ENCODE measurements at regions not wholly inside any gene's neighbourhood (a gene's known extent, or its start where the extent isn't known, plus 50 kb on each side); places are given as distances from the start of the nearest gene placed in this dataset.
"Not testable (repeated sequence)": the region's sequence is repeated elsewhere in the genome, so short reads cannot be mapped to it uniquely, and the experiment has no call there.

- no peak overlapping the region for H3K4me3 Mint-ChIP-seq
- no peak overlapping the region for H3K27ac Mint-ChIP-seq
- no peaks in the 10 kb centered on the region for H3K4me1 Mint-ChIP-seq
- peaks cover 15% of the 10 kb centered on the region for H3K27me3 Mint-ChIP-seq
- ATAC-seq (no peak), DNase-seq (no peak)
- no peaks in the 10 kb centered on the region for H3K36me3 Mint-ChIP-seq (ENCODE audit: low read depth)
- no peaks in the 10 kb centered on the region for H3K9me3 ChIP-seq (ENCODE audit: control insufficient read depth, low read length, poor library complexity, severe bottlenecking)
Measured at GRCh38 chr6:160871320-160871719, 120.2 kb upstream of the MAP3K4 start.

- ATAC-seq (no peak), DNase-seq (no peak)
- no peaks in the 10 kb centered on the region for H3K9me3 ChIP-seq (ENCODE audit: control insufficient read depth, low read length, poor library complexity, severe bottlenecking)
- Mint-ChIP-seq H3K27ac (no peak overlapping the region), H3K4me3 (no peak overlapping the region), H3K4me1 (peaks cover 2% of the 10 kb centered on the region), H3K27me3 (peaks cover 19% of the 10 kb centered on the region), H3K36me3 (ENCODE audit: low read depth) (no peaks in the 10 kb centered on the region)
Measured at GRCh38 chr6:160881148-160881808, 110.3 kb upstream of the MAP3K4 start.

- H3K4me1 Mint-ChIP-seq: peaks cover 2% of the 10 kb centered on the region
- no peak for ATAC-seq
- DNase-seq: no peak
- no peak overlapping the region for H3K27ac Mint-ChIP-seq
- H3K27me3 Mint-ChIP-seq: peaks cover 14% of the 10 kb centered on the region
- H3K4me3 Mint-ChIP-seq: no peak overlapping the region
- H3K36me3 Mint-ChIP-seq (ENCODE audit: low read depth): no peaks in the 10 kb centered on the region
- no peaks in the 10 kb centered on the region for H3K9me3 ChIP-seq (ENCODE audit: control insufficient read depth, low read length, poor library complexity, severe bottlenecking)
Measured at GRCh38 chr6:160882006-160882405, 109.6 kb upstream of the MAP3K4 start.

GRCh38 chr6:160882791-160883279 is 108.7 kb upstream of the MAP3K4 start:
- no peaks in the 10 kb centered on the region for H3K36me3 Mint-ChIP-seq (ENCODE audit: low read depth)
- no peak overlapping the region for H3K27ac Mint-ChIP-seq
- H3K9me3 ChIP-seq (ENCODE audit: control insufficient read depth, low read length, poor library complexity, severe bottlenecking): no peaks in the 10 kb centered on the region
- no peak for ATAC-seq
- no peak overlapping the region for H3K4me3 Mint-ChIP-seq
- peaks cover 11% of the 10 kb centered on the region for H3K27me3 Mint-ChIP-seq
- no peak for DNase-seq
- H3K4me1 Mint-ChIP-seq: peaks cover 2% of the 10 kb centered on the region

- DNase-seq (no peak), ATAC-seq (no peak)
- Mint-ChIP-seq H3K27me3 (peaks cover 11% of the 10 kb centered on the region), H3K4me1 (peaks cover 2% of the 10 kb centered on the region), H3K4me3 (no peak overlapping the region), H3K27ac (no peak overlapping the region), H3K36me3 (ENCODE audit: low read depth) (no peaks in the 10 kb centered on the region)
- H3K9me3 ChIP-seq (ENCODE audit: control insufficient read depth, low read length, poor library complexity, severe bottlenecking): no peaks in the 10 kb centered on the region
Measured at GRCh38 chr6:160883560-160883959, 108.0 kb upstream of the MAP3K4 start.

- DNase-seq: no peak
- Mint-ChIP-seq H3K27ac (no peak overlapping the region), H3K4me3 (no peak overlapping the region), H3K36me3 (ENCODE audit: low read depth) (no peaks in the 10 kb centered on the region), H3K4me1 (peaks cover 2% of the 10 kb centered on the region), H3K27me3 (peaks cover 11% of the 10 kb centered on the region)
- ATAC-seq: no peak
- no peaks in the 10 kb centered on the region for H3K9me3 ChIP-seq (ENCODE audit: control insufficient read depth, low read length, poor library complexity, severe bottlenecking)
Measured at GRCh38 chr6:160883999-160884398, 107.6 kb upstream of the MAP3K4 start.

DNA sequence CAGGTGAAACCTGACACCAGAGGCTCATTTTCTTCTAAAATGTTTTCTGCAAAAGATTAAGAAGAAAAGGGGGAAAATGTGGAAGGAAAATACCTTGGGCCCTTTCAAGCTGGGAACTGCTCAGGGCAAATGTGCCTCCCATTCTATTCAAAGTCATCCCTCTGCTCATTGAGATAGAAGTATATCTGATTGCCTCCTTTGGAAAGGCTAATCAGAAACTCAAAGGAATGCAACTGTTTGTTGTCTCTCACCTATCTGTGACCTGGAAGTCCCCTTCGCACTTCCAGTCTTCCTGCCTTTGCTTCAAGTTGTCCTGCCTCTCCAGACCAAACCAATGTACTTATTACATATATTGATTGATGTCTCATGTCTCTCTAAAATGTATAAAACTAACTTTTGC is 102.4 kb upstream of the MAP3K4 start:
- H3K9me3 ChIP-seq (ENCODE audit: control insufficient read depth, low read length, poor library complexity, severe bottlenecking); H3K4me3 Mint-ChIP-seq; DNase-seq; H3K36me3 Mint-ChIP-seq (ENCODE audit: low read depth); H3K4me1 Mint-ChIP-seq; H3K27ac Mint-ChIP-seq; ATAC-seq: not testable (repeated sequence)
- peaks cover 20% of the 10 kb centered on the region for H3K27me3 Mint-ChIP-seq

GRCh38 chr6:160891690-160892089 is 99.9 kb upstream of the MAP3K4 start:
- Mint-ChIP-seq H3K27ac (no peak overlapping the region), H3K36me3 (ENCODE audit: low read depth) (no peaks in the 10 kb centered on the region), H3K4me3 (no peak overlapping the region), H3K27me3 (peaks cover 24% of the 10 kb centered on the region), H3K4me1 (no peaks in the 10 kb centered on the region)
- DNase-seq: no peak
- ATAC-seq: no peak
- H3K9me3 ChIP-seq (ENCODE audit: control insufficient read depth, low read length, poor library complexity, severe bottlenecking): no peaks in the 10 kb centered on the region

GRCh38 chr6:160895562-160895961 is 96.0 kb upstream of the MAP3K4 start:
- Mint-ChIP-seq H3K27me3 (peaks cover 25% of the 10 kb centered on the region), H3K4me1 (no peaks in the 10 kb centered on the region), H3K4me3 (no peak overlapping the region), H3K36me3 (ENCODE audit: low read depth) (no peaks in the 10 kb centered on the region), H3K27ac (no peak overlapping the region)
- DNase-seq: no peak
- ATAC-seq: no peak
- H3K9me3 ChIP-seq (ENCODE audit: control insufficient read depth, low read length, poor library complexity, severe bottlenecking): no peaks in the 10 kb centered on the region

- H3K27ac Mint-ChIP-seq: no peak overlapping the region
- H3K9me3 ChIP-seq (ENCODE audit: control insufficient read depth, low read length, poor library complexity, severe bottlenecking): no peaks in the 10 kb centered on the region
- H3K4me1 Mint-ChIP-seq: no peaks in the 10 kb centered on the region
- no peak overlapping the region for H3K4me3 Mint-ChIP-seq
- no peaks in the 10 kb centered on the region for H3K36me3 Mint-ChIP-seq (ENCODE audit: low read depth)
- ATAC-seq: no peak
- no peak for DNase-seq
- H3K27me3 Mint-ChIP-seq: peaks cover 22% of the 10 kb centered on the region
Measured at GRCh38 chr6:160899671-160900430, 91.7 kb upstream of the MAP3K4 start.

DNA sequence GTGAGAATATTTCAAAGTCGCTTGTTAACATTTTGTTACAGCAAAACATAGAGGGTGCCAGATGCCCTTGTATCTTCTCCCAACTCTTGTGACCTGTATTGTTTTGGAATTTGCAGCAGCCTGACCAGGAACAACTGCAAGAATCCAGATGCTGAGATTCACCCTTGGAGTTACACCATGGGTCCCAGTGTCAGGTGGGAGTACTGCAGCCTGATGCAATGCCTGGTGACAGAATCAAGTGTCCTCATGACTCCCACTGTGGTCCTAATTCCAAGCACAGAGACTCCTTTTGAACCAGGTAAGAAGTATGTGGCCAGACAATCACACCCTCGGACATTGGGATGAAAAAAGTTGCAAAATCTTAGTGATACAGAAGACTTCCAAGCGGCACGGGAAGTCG is 79.6 kb upstream of the MAP3K4 start:
- H3K27ac Mint-ChIP-seq: no peak overlapping the region
- no peak for ATAC-seq
- H3K4me3 Mint-ChIP-seq: no peak overlapping the region

GRCh38 chr6:160912411-160912810 is 79.2 kb upstream of the MAP3K4 start:
- Mint-ChIP-seq H3K36me3 (ENCODE audit: low read depth) (peaks cover 3% of the 10 kb centered on the region), H3K27ac (no peak overlapping the region), H3K4me3 (no peak overlapping the region), H3K4me1 (no peaks in the 10 kb centered on the region), H3K27me3 (peaks cover 2% of the 10 kb centered on the region)
- ATAC-seq: no peak
- no peak for DNase-seq
- H3K9me3 ChIP-seq (ENCODE audit: control insufficient read depth, low read length, poor library complexity, severe bottlenecking): no peaks in the 10 kb centered on the region

More for the DNA sequence above, 79.6 kb upstream of the MAP3K4 start:
- no peaks in the 10 kb centered on the region for H3K27me3 Mint-ChIP-seq
- peaks cover 3% of the 10 kb centered on the region for H3K36me3 Mint-ChIP-seq (ENCODE audit: low read depth)
- DNase-seq: no peak
- H3K9me3 ChIP-seq (ENCODE audit: control insufficient read depth, low read length, poor library complexity, severe bottlenecking): no peaks in the 10 kb centered on the region
- H3K4me1 Mint-ChIP-seq: no peaks in the 10 kb centered on the region

- ATAC-seq (no peak), DNase-seq (no peak)
- Mint-ChIP-seq H3K27ac (peak overlapping the region; percentile 67), H3K27me3 (peaks cover 14% of the 10 kb centered on the region), H3K4me1 (peaks cover 3% of the 10 kb centered on the region), H3K4me3 (no peak overlapping the region), H3K36me3 (ENCODE audit: low read depth) (no peaks in the 10 kb centered on the region)
- no peaks in the 10 kb centered on the region for H3K9me3 ChIP-seq (ENCODE audit: control insufficient read depth, low read length, poor library complexity, severe bottlenecking)
Measured at GRCh38 chr6:160917572-160917971, 74.0 kb upstream of the MAP3K4 start.
